ENCODE measurements at regions not wholly inside any gene's neighbourhood (a gene's known extent, or its start where the extent isn't known, plus 50 kb on each side); places are given as distances from the start of the nearest gene placed in this dataset.
"Not testable (repeated sequence)": the region's sequence is repeated elsewhere in the genome, so short reads cannot be mapped to it uniquely, and the experiment has no call there.

DNA sequence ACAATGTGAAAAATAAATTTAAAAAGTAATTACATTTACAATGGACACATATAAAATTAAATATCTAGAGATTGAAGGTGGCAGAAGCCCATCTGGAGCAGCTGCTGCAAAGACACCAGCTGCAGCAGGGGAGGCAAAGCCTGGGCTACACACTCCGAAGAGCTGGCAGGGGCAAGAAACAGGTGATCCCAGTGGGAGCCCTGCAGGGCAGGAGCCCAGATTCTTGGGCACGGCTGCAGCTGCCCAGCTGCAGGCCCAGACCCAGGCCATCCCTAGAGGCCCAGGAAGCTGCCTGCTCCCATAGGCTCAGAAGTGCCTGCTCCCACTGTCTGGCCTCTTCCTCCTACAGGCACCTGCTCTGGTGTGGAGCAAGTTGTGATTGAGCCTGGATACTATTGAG is 1547.9 kb upstream of the SPRY2 start:
- Mint-ChIP-seq H3K27ac (no peak overlapping the region), H3K9me3 (peaks cover 15 to 19% of the 10 kb centered on the region in 2 donors), H3K36me3 (peaks cover 0 to 9% of the 10 kb centered on the region in 2 donors)
- no peak for DNase-seq (ENCODE audit: low spot score in 2 of 2)
- no peak for ATAC-seq

DNA sequence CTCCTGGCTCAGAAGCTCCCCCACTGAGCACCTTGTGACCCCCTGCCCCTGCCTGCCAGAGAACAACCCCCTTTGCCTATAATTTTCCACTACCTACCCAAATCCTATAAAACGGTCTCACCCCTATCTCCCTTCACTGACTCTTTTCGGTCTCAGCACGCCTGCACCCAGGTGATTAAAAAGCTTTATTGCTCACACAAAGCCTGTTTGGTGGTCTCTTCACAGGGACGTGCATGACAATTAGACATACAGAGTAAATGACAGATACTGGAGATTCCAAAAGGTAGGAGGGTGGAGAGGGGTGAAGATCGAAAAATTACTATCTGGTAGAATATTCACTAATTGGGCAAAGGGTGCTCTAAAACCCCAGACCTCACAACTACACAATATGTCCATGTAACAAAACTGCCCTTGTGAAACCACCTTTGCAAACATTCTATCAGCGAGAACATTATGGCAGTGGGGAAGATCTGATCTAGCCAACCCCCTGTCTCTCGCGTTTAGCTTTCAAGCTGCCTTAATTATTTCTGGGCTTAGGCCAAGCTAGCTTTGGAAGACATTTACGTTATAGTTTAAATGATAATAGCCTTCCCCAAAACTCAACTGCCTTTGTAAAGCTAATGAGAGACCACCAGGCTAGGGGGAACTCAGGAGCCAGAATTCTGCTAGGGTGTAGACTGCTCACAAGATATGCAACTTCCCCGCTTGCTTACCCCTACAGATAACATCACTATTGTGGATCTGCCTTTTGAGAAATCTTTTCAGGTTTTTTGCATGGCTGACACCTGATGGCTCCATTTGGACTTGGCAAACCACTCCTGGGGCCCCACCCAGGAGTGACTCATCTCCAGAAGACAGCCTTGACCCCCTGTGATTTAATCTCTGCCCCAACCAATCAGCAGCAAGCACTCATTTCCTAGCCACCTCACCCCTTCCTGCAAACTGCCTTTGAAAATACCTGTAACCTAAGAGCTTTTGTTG is 1534.0 kb upstream of the SPRY2 start:
- Mint-ChIP-seq H3K9me3 (peaks cover 17 to 37% of the 10 kb centered on the region in 2 donors), H3K36me3 (peaks cover 6 to 9% of the 10 kb centered on the region in 2 donors), H3K27ac (no peak overlapping the region)
- ATAC-seq (no peak), DNase-seq (ENCODE audit: low spot score in 2 of 2) (no peak)

- ATAC-seq: no peak
- Mint-ChIP-seq H3K9me3 (peaks cover 24 to 39% of the 10 kb centered on the region in 2 donors), H3K27ac (no peak overlapping the region), H3K36me3 (peaks cover 6 to 10% of the 10 kb centered on the region in 2 donors)
- DNase-seq (ENCODE audit: low spot score in 2 of 2): no peak
These were observed 1533.3 kb upstream of the SPRY2 start for GRCh38 chr13:81874253-81874652.

DNA sequence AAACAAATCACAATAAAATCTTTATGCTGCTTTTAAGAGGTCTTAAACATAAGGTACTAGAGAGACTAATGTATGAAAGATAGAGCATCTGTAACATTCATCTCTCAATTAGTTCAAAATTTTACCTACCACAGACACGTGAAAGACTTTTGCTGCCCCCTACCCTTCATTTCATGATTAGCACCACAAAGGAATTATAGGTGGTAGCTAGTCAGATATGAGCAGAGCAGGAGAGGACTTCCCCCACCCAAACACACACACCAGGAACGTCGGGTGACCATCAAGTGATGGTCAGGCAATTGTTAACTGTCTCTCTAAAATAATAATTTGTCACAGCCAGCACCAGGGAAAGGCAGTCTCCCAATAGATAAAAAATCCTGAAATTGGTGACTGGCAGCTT is 1531.7 kb upstream of the SPRY2 start:
- Mint-ChIP-seq H3K36me3 (peaks cover 9 to 19% of the 10 kb centered on the region in 2 donors), H3K9me3 (peaks cover 36 to 50% of the 10 kb centered on the region in 2 donors)
- DNase-seq (ENCODE audit: low spot score in 2 of 2): no peak

DNA sequence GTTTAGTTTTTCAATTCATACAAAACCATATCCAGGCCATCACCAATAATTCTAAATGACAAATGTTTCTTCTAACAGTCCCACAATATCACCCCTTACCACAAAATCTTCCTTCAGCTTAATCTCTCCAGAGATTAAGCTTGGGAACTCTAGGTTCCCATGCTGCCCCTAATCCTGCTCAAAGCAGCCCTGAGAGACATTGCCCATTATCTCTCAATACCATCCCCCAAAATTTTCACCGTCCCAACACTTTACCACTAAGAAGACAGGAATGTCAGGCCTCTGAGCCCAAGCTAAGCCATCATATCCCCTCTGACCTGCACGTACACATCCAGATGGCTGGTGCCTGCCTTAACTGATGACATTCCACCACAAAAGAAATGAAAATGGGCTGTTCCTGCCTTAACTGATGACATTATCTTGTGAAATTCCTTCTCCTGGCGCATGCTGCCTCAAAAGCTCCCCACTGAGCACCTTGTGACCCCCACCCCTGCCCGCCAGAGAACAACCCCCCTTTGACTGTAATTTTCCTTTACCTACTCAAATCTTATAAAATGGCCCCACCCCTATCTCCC is 1530.9 kb upstream of the SPRY2 start:
- Mint-ChIP-seq H3K36me3 (peaks cover 9 to 19% of the 10 kb centered on the region in 2 donors), H3K9me3 (peaks cover 43 to 52% of the 10 kb centered on the region in 2 donors)
- ATAC-seq: not testable (repeated sequence)

More for the DNA sequence above, 1531.7 kb upstream of the SPRY2 start:
- no peak overlapping the region for H3K27ac Mint-ChIP-seq
- no peak for ATAC-seq

GRCh38 chr13:81848291-81848690 is 1507.4 kb upstream of the SPRY2 start:
- Mint-ChIP-seq H3K9me3 (peaks cover 0 to 7% of the 10 kb centered on the region in 2 donors), H3K36me3 (no peaks in the 10 kb centered on the region), H3K27ac (no peak overlapping the region)
- DNase-seq (ENCODE audit: low spot score in 2 of 2) (no peak), ATAC-seq (no peak)

More for the DNA sequence above, 1530.9 kb upstream of the SPRY2 start:
- H3K27ac Mint-ChIP-seq; DNase-seq (ENCODE audit: low spot score in 2 of 2): not testable (repeated sequence)

- no peak for ATAC-seq
- no peak overlapping the region for H3K27ac Mint-ChIP-seq
- H3K36me3 Mint-ChIP-seq: no peaks in the 10 kb centered on the region
These were observed 1505.8 kb upstream of the SPRY2 start for GRCh38 chr13:81846771-81847170.

GRCh38 chr13:81821259-81821658 is 1480.3 kb upstream of the SPRY2 start:
- ATAC-seq (no peak), DNase-seq (ENCODE audit: low spot score in 2 of 2) (no peak)
- Mint-ChIP-seq H3K36me3 (no peaks in the 10 kb centered on the region), H3K9me3 (peaks cover 16 to 18% of the 10 kb centered on the region in 2 donors), H3K27ac (no peak overlapping the region)

More at GRCh38 chr13:81846771-81847170, 1505.8 kb upstream of the SPRY2 start:
- no peak for DNase-seq (ENCODE audit: low spot score in 2 of 2)
- peaks cover 0 to 7% of the 10 kb centered on the region in 2 donors for H3K9me3 Mint-ChIP-seq

- Mint-ChIP-seq H3K36me3 (no peaks in the 10 kb centered on the region), H3K9me3 (peaks cover 17 to 26% of the 10 kb centered on the region in 2 donors), H3K27ac (no peak overlapping the region)
- ATAC-seq (no peak), DNase-seq (ENCODE audit: low spot score in 2 of 2) (no peak)
These were observed 1459.5 kb upstream of the SPRY2 start for GRCh38 chr13:81800433-81800832.

- ATAC-seq (no peak), DNase-seq (ENCODE audit: low spot score in 2 of 2) (no peak)
- Mint-ChIP-seq H3K36me3 (no peaks in the 10 kb centered on the region), H3K27ac (no peak overlapping the region), H3K9me3 (peaks cover 12 to 18% of the 10 kb centered on the region in 2 donors)
These were observed 1454.8 kb upstream of the SPRY2 start for GRCh38 chr13:81795710-81796109.

DNA sequence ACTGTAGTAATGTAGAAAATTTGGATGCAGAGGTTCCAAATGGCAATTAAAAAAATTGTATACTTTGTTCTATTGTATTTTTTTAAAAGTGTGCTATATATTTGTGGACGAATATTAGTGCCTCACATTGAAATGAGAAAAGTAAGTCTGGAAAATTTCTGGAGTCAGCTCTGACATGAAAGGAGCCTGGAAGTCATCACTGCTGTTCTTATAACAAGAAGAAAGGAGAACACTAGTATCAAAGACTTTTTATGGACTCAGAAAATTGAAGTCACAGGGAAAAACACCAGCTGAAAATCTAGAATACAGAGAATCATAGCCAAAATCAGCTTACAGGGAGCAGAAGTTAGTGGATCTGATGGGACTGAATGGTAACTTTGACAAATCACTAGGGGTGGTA is 1450.7 kb upstream of the SPRY2 start:
- Mint-ChIP-seq H3K27ac (no peak overlapping the region), H3K9me3 (peaks cover 3 to 9% of the 10 kb centered on the region in 2 donors), H3K36me3 (no peaks in the 10 kb centered on the region)
- ATAC-seq (no peak), DNase-seq (ENCODE audit: low spot score in 2 of 2) (no peak)

- no peaks in the 10 kb centered on the region for H3K36me3 Mint-ChIP-seq
- H3K27ac Mint-ChIP-seq: no peak overlapping the region
- H3K9me3 Mint-ChIP-seq: peaks cover 0 to 7% of the 10 kb centered on the region in 2 donors
- ATAC-seq (no peak), DNase-seq (ENCODE audit: low spot score in 2 of 2) (no peak)
These were observed 1440.5 kb upstream of the SPRY2 start for GRCh38 chr13:81781471-81781870.

DNA sequence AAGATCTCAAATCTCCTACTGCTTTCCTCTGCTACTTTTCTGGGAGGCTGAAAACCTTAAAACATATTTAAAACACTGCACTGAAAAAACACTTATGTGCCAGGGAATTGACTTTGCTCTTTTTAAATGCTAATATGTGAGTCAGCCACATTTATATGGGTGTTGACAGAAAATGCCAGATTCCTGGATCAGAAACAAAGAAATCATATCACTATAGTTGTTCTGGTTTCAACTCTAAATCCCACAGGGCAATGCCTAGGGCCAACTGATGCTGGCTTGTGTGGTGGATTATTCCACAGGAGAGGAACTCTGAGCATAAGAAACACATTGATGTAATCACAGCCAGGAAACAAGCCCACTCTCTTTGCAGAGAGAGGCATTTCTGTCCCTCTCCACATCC is 1439.0 kb upstream of the SPRY2 start:
- Mint-ChIP-seq H3K36me3 (no peaks in the 10 kb centered on the region), H3K27ac (no peak overlapping the region), H3K9me3 (peaks cover 5 to 7% of the 10 kb centered on the region in 2 donors)
- ATAC-seq: no peak
- DNase-seq (ENCODE audit: low spot score in 2 of 2): no peak

GRCh38 chr13:81778350-81778749 is 1437.4 kb upstream of the SPRY2 start:
- no peaks in the 10 kb centered on the region for H3K36me3 Mint-ChIP-seq
- DNase-seq (ENCODE audit: low spot score in 2 of 2): no peak
- ATAC-seq: no peak
- H3K9me3 Mint-ChIP-seq: peaks cover 4 to 8% of the 10 kb centered on the region in 2 donors
- no peak overlapping the region for H3K27ac Mint-ChIP-seq

GRCh38 chr13:81773263-81773662 is 1432.3 kb upstream of the SPRY2 start:
- peaks cover 0 to 11% of the 10 kb centered on the region in 2 donors for H3K9me3 Mint-ChIP-seq
- DNase-seq (ENCODE audit: low spot score in 2 of 2) (no peak), ATAC-seq (no peak)
- no peaks in the 10 kb centered on the region for H3K36me3 Mint-ChIP-seq
- no peak overlapping the region for H3K27ac Mint-ChIP-seq

DNA sequence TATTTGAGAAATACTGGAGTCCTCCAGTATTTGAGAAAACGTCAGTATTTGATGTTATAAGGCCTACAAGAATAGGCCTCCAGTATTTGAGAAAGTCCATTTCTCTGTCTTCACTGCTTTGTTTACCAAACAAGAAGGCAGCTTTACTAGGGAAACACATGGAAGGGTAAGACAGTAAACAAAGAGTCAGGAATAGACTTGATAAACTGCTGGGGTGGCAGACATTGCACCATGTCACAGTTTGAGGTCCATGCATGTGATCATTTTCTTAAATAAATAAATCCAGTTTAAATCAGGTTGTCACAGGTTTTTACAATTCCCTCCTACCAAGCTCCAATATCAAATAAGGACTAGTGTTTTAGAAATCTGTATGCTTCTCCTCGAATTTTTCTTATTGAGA is 1431.0 kb upstream of the SPRY2 start:
- Mint-ChIP-seq H3K9me3 (peaks cover 0 to 11% of the 10 kb centered on the region in 2 donors), H3K36me3 (no peaks in the 10 kb centered on the region), H3K27ac (no peak overlapping the region)
- DNase-seq (ENCODE audit: low spot score in 2 of 2) (no peak), ATAC-seq (no peak)

DNA sequence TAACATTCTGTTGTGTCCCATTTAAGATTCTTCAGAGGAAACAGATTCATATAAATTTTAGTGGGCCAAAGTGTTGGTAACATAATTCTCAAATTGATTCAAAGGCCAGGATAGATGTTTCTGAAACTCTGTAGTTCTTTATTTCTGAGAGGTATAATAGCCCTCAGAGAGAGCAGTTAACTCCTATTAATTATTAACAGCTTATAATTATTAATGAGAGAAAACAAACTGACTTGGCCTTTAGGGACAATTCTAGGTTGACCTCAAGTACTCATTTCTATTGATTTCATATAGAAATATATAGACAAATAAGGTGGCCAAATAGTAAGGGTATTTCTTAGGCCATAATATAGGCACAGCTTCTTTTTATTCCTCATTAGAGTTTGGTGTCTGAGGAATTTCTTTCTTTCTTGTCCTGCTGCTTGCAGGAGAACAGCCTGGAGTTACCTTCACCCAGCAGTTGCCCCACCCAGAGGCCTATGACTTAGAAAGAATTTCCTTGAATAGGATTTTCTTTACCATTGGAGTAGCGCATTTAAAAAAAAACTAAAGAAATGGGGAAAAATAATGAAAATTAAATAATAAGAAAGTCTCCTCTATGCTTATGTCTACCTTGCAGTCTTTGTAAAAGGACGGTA is 1430.1 kb upstream of the SPRY2 start:
- no peak for DNase-seq (ENCODE audit: low spot score in 2 of 2)
- Mint-ChIP-seq H3K9me3 (peaks cover 0 to 14% of the 10 kb centered on the region in 2 donors), H3K36me3 (no peaks in the 10 kb centered on the region), H3K27ac (no peak overlapping the region)
- no peak for ATAC-seq
